BLaER1 treated with 17β-estradiol and CSF1 and Interleukin-3, amounts not matched to agents 10 nM and 100 nM (cell line): ENCODE measurements at regions not wholly inside any gene's neighbourhood (a gene's known extent, or its start where the extent isn't known, plus 50 kb on each side); places are given as distances from the start of the nearest gene placed in this dataset.

ENCODE experiments used
- H3K27ac ChIP-seq, 11 experiments: shearing (Covaris generic); formaldehyde crosslinking; 2 replicates each; pipeline ENCODE4 v1.8.1; 2022
- H3K27me3 ChIP-seq, 11 experiments: shearing (Covaris generic); formaldehyde crosslinking; 2 replicates each; pipeline ENCODE4 v1.8.1; 2022
- H3K36me3 ChIP-seq, 11 experiments: shearing (Covaris generic); formaldehyde crosslinking; 2 replicates each; pipeline ENCODE4 v1.8.1; 2022
- H3K4me1 ChIP-seq, 10 experiments: shearing (Covaris generic); formaldehyde crosslinking; 2 replicates each; pipeline ENCODE4 v1.8.1; 2022
- H3K4me2 ChIP-seq, 11 experiments: shearing (Covaris generic); formaldehyde crosslinking; 2 replicates each; pipeline ENCODE4 v1.8.1; 2022
- H3K4me3 ChIP-seq, 10 experiments: shearing (Covaris generic); formaldehyde crosslinking; 2 replicates each; pipeline ENCODE4 v1.8.1; 2022
- H3K9ac ChIP-seq, 11 experiments: shearing (Covaris generic); formaldehyde crosslinking; 2 replicates each; pipeline ENCODE4 v1.8.1; 2022
- H3K9me3 ChIP-seq, 11 experiments: shearing (Covaris generic); formaldehyde crosslinking; replicated peaks in 1 of 11; 2 replicates each; pipeline ENCODE4 v1.8.1; 2022
- H4K20me1 ChIP-seq, 11 experiments: shearing (Covaris generic); formaldehyde crosslinking; 2 replicates each; pipeline ENCODE4 v1.8.1; 2022
- Cebpa-rat ChIP-seq, 11 experiments: shearing (Covaris generic); IDR thresholded peaks; 2 replicates each; pipeline ENCODE4 v1.8.1; 2022

GRCh38 chr3:55172913-55173312 lies 245.1 kb upstream of the LRTM1 start:
- H3K36me3 ChIP-seq, result no peaks in the 10 kb centered on the region
- H3K9ac ChIP-seq, result no peak overlapping the region
- TF ChIP-seq Cebpa-rat (IDR thresholded peaks at IDR 0.05), result no peak
- H3K27ac ChIP-seq, result no peak overlapping the region
- H4K20me1 ChIP-seq, result no peaks in the 10 kb centered on the region
- peaks cover 0 to 21% (median 10%) of the 10 kb centered on the region in 11 experiments; a peak in 11 of 22 replicates for H3K9me3 ChIP-seq
- H3K4me2 ChIP-seq, result no peak overlapping the region
- peaks cover 0 to 60% (median 0%) of the 10 kb centered on the region in 11 experiments; a peak in 5 of 22 replicates for H3K27me3 ChIP-seq
- no peak overlapping the region for H3K4me3 ChIP-seq
- H3K4me1 ChIP-seq, result peaks cover 0 to 1% (median 0%) of the 10 kb centered on the region in 10 experiments; a peak in 4 of 20 replicates

- Histone ChIP-seq H3K27me3 (peaks cover 0 to 76% (median 0%) of the 10 kb centered on the region in 11 experiments; a peak in 8 of 22 replicates), H3K4me3 (no peak overlapping the region), H4K20me1 (peaks cover 0 to 5% (median 0%) of the 10 kb centered on the region in 11 experiments; a peak in 2 of 22 replicates), H3K9me3 (peaks cover 0 to 21% (median 10%) of the 10 kb centered on the region in 11 experiments; a peak in 11 of 22 replicates), H3K9ac (no peak overlapping the region), H3K27ac (no peak overlapping the region), H3K4me1 (peaks cover 8 to 22% (median 11%) of the 10 kb centered on the region in 10 experiments; a peak in 17 of 20 replicates), H3K4me2 (no peak overlapping the region), H3K36me3 (no peaks in the 10 kb centered on the region)
- TF ChIP-seq Cebpa-rat (IDR thresholded peaks at IDR 0.05), result no peak
These were observed 242.6 kb upstream of the LRTM1 start for GRCh38 chr3:55170444-55170843.

- Histone ChIP-seq H3K4me1 (peaks cover 8 to 22% (median 11%) of the 10 kb centered on the region in 10 experiments; a peak in 17 of 20 replicates), H3K27me3 (peaks cover 0 to 83% (median 0%) of the 10 kb centered on the region in 11 experiments; a peak in 8 of 22 replicates), H4K20me1 (peaks cover 0 to 5% (median 0%) of the 10 kb centered on the region in 11 experiments; a peak in 2 of 22 replicates), H3K36me3 (no peaks in the 10 kb centered on the region), H3K9ac (no peak overlapping the region), H3K9me3 (peaks cover 0 to 21% (median 10%) of the 10 kb centered on the region in 11 experiments; a peak in 11 of 22 replicates), H3K27ac (no peak overlapping the region), H3K4me3 (no peak overlapping the region), H3K4me2 (no peak overlapping the region)
- no peak for TF ChIP-seq Cebpa-rat (IDR thresholded peaks at IDR 0.05)
These were observed 241.8 kb upstream of the LRTM1 start for GRCh38 chr3:55169608-55170072.

GRCh38 chr3:55169161-55169560 lies 241.3 kb upstream of the LRTM1 start:
- peaks cover 8 to 22% (median 11%) of the 10 kb centered on the region in 10 experiments; a peak in 17 of 20 replicates for H3K4me1 ChIP-seq
- no peaks in the 10 kb centered on the region for H3K36me3 ChIP-seq
- peaks cover 0 to 21% (median 10%) of the 10 kb centered on the region in 11 experiments; a peak in 11 of 22 replicates for H3K9me3 ChIP-seq
- H3K4me3 ChIP-seq, result no peak overlapping the region
- no peak for TF ChIP-seq Cebpa-rat (IDR thresholded peaks at IDR 0.05)
- H3K27me3 ChIP-seq, result peaks cover 0 to 88% (median 3%) of the 10 kb centered on the region in 11 experiments; a peak in 9 of 22 replicates
- no peak overlapping the region for H3K9ac ChIP-seq
- no peak overlapping the region for H3K27ac ChIP-seq
- H4K20me1 ChIP-seq, result peaks cover 0 to 5% (median 0%) of the 10 kb centered on the region in 11 experiments; a peak in 2 of 22 replicates
- H3K4me2 ChIP-seq, result no peak overlapping the region

- Histone ChIP-seq H3K36me3 (no peaks in the 10 kb centered on the region), H3K27ac (no peak overlapping the region), H3K4me3 (no peak overlapping the region), H3K9ac (no peak overlapping the region), H3K4me2 (peak overlapping the region in 7 of 11 experiments; percentile 13 to 79 (median 50); a peak in 9 of 22 replicates), H3K9me3 (peaks cover 0 to 18% (median 7%) of the 10 kb centered on the region in 11 experiments; a peak in 13 of 22 replicates), H3K4me1 (peaks cover 8 to 22% (median 11%) of the 10 kb centered on the region in 10 experiments; a peak in 17 of 20 replicates), H4K20me1 (peaks cover 0 to 5% (median 0%) of the 10 kb centered on the region in 11 experiments; a peak in 2 of 22 replicates), H3K27me3 (peaks cover 0 to 88% (median 10%) of the 10 kb centered on the region in 11 experiments; a peak in 10 of 22 replicates)
- no peak for TF ChIP-seq Cebpa-rat (IDR thresholded peaks at IDR 0.05)
These were observed 239.9 kb upstream of the LRTM1 start for GRCh38 chr3:55167586-55168317.

GRCh38 chr3:55166576-55167555 lies 239.0 kb upstream of the LRTM1 start:
- H3K9ac ChIP-seq, result no peak overlapping the region
- H3K4me2 ChIP-seq, result peak overlapping the region in 9 of 11 experiments; percentile 13 to 79 (median 42); a peak in 14 of 22 replicates
- no peak overlapping the region for H3K4me3 ChIP-seq
- H3K9me3 ChIP-seq, result peaks cover 0 to 9% (median 0%) of the 10 kb centered on the region in 11 experiments; a peak in 9 of 22 replicates
- H3K27me3 ChIP-seq, result peaks cover 0 to 95% (median 15%) of the 10 kb centered on the region in 11 experiments; a peak in 14 of 22 replicates
- no peaks in the 10 kb centered on the region for H3K36me3 ChIP-seq
- H4K20me1 ChIP-seq, result peaks cover 0 to 5% (median 0%) of the 10 kb centered on the region in 11 experiments; a peak in 2 of 22 replicates
- H3K27ac ChIP-seq, result no peak overlapping the region
- no peak for TF ChIP-seq Cebpa-rat (IDR thresholded peaks at IDR 0.05)
- peaks cover 8 to 29% (median 12%) of the 10 kb centered on the region in 10 experiments; a peak in 18 of 20 replicates for H3K4me1 ChIP-seq

GRCh38 chr3:55165704-55166405 lies 238.0 kb upstream of the LRTM1 start:
- H3K9ac ChIP-seq, result no peak overlapping the region
- peaks cover 16 to 39% (median 22%) of the 10 kb centered on the region in 10 experiments for H3K4me1 ChIP-seq
- no peaks in the 10 kb centered on the region for H3K36me3 ChIP-seq
- no peak overlapping the region for H3K27ac ChIP-seq
- peaks cover 0 to 94% (median 23%) of the 10 kb centered on the region in 11 experiments; a peak in 14 of 22 replicates for H3K27me3 ChIP-seq
- peaks cover 0 to 10% (median 0%) of the 10 kb centered on the region in 11 experiments; a peak in 4 of 22 replicates for H4K20me1 ChIP-seq
- no peak for TF ChIP-seq Cebpa-rat (IDR thresholded peaks at IDR 0.05)
- no peak overlapping the region for H3K4me3 ChIP-seq
- peak overlapping the region in 3 of 11 experiments; percentile 38 to 79 (median 56); a peak in 4 of 22 replicates for H3K4me2 ChIP-seq
- H3K9me3 ChIP-seq, result peaks cover 0 to 6% (median 0%) of the 10 kb centered on the region in 11 experiments; a peak in 4 of 22 replicates
